Stimulated activated CD8-positive, alpha-beta memory T cell treated with anti-CD3 and anti-CD28 coated beads, Interleukin-2, amount 100 ng/mL, for 48 hours (primary cell): ENCODE measurements at regions not wholly inside any gene's neighbourhood (a gene's known extent, or its start where the extent isn't known, plus 50 kb on each side); places are given as distances from the start of the nearest gene placed in this dataset.

ENCODE experiments used
- DNase-seq, 2 donors: peaks; one replicate each; pipeline ENCODE4 v3.0.0-alpha.2; 2020; ENCODE audit warnings: low read depth in 2 of 2

DNA sequence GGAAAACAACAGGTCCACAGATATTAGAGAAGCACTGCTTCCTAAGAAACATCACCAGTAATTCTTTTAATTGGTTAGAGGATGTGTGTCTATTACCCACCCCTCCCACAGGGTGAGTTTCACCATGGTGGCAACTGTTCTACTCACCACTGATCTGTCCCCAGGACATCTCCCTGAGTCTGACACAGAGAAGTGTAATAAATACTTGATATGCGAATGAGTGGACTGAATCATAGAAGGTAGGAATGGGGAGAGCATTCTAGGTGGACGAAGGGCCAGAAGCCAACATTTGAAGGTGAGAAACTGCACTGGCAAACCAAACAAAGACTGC is 452.7 kb upstream of the PROK2 start:
- no peak for DNase-seq

- DNase-seq, result no peak
Measured at GRCh38 chr3:72234391-72234790, 449.4 kb upstream of the PROK2 start.

DNA sequence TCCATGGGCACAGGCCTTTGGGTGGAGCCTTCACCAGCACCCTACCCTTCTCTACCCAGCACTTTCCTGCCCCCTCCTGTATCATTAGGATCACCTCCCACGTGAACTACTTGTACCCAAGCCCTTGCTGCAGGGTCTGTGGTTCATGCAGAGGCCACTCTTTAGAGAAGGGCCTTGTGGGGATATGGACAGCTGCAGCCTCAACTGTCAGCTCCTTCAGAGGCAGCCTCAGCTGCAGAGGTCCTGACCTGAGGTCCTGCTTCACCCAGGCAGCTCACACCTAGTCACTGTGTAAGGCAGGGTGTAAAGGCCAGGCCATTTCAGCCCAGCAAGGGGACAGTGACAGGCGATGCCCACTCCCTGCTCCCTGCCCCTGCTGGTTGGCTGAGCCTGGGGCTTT is 448.6 kb upstream of the PROK2 start:
- no peak for DNase-seq

DNA sequence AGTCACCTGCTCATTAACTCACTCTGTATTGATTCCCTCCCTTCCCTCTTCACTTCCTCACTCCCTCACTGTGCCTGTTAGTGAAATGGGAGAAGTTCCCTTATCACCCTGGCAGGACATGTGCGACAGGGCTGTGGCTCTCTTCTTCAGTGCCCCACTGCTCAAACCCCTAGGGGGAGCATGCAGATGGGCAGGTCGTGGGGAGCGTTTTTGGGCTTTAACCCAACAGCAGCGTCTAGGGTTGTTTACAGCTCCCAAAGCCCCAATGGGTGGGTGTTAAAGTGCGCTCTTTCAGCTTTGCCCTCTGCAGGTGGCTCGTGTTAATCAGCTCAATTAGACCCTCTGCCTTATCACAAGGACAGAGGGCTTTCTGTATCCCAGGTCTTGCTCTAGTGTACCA is 447.8 kb upstream of the PROK2 start:
- DNase-seq, result no peak

- no peak for DNase-seq
Measured at GRCh38 chr3:72232331-72232730, 447.4 kb upstream of the PROK2 start.

- DNase-seq, result no peak
Measured at GRCh38 chr3:72231439-72232196, 446.7 kb upstream of the PROK2 start.

DNA sequence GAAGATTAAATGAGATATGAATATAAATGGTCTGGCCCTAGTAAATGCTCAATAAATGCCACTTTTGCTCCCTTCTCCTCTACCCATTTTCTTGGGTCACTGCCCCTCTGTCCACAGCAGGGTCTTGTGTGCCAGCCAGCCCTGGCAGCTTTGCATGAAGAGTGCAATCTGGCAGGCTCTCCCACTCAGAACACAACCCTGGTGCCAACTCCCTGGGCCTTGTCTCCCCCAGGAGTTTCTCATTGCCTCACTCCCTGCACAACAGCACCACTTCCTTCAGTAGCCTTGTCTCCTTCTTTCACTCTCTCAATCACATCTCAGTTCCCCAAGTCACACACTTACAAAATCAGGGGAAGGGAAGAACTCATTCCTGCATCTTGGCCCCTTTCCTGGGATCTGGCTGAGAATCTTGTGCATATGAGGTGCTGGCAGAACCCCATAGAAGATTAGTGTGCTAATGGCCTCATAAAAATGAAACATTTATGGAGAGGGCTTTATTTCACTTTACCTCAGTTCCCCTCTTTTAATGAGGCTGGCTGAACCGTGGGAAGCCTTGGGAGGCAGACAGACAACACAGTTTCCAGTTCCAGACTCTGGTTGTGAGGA is 445.9 kb upstream of the PROK2 start:
- no peak for DNase-seq

DNA sequence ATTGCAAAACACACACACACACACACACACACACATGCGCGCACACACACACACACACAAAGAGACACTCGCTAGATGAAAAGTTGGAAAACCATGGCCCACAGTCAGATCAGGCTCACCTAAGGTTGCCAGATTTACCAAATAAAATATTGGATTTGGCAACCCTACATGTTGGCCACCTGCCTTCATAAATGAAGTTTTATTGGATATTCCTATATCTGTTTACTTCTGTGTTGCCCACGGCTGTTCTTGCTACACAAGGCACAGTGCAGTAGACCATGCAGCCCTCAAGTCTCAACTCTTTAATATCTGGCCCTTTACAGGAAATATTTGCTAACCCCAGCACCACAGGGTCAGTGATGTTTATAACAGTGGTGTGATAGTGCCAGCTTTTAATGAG is 445.0 kb upstream of the PROK2 start:
- no peak for DNase-seq

DNA sequence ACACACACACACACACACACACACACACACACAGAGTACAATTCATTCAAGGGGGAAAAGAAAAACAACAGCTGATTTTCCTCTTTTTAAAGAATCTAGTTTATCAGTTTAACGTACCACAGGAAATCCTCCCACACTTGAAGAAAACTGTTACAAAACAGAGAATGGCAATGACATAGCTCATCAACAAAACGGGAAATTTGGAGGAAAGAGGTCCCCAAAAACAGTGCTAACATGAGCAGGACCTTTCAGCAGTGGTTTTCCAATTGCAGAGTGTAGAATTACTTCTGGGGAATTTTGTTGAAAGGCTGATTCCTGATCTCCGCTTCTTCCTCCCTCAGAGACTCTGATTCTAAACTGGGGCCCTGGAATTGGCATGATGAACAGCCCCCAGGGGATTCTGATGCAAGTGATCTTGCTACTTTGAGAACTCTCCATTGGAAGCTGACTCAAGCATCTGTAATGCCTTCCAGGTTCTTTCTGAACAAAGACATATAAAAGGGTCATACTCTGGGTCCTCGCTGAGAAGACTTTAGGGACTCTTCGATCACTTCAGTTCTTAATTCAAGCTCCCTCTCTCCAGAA is 442.6 kb upstream of the PROK2 start:
- DNase-seq, result no peak

GRCh38 chr3:72224804-72225509 is 440.0 kb upstream of the PROK2 start:
- no peak for DNase-seq

- no peak for DNase-seq
Measured at GRCh38 chr3:72223628-72224027, 438.7 kb upstream of the PROK2 start.

DNA sequence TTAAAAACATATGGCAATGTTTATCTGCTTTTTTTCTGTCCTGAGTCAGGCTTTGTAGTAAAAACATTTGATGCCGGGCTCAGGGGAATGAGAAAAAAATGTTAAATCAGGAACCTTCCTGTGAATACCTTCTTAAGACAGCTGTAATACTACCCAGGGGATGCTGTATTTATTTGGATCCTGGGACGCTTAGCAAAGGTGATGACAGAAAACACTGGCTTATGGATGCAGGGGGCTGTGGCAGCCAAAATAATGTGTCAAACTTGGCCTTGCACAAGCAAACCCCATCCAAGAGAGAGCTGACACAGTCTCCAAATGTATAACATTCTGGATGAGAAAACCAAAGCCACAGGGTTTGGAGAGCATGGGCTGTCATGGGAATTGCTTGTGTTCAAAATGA is 438.2 kb upstream of the PROK2 start:
- DNase-seq, result no peak

DNA sequence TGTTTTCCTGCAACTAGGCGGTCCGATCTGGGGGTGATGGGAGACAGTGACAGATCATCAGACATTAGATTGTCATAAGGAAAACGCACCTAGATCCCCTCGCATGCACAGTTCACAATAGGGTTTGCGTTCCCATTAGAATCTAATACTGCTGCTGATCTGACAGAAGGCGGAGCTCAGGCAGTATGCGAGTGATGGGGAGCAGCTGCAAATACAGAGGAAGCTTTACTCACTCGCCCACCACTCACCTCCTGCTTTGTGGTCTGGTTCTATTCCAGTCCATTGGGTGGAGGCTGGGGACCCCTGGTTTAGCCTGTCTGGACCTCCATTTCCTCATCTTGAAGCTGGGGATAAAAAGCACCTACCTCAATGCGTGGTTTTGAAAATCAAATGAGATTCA is 437.5 kb upstream of the PROK2 start:
- no peak for DNase-seq

GRCh38 chr3:72220946-72221345 is 436.0 kb upstream of the PROK2 start:
- no peak for DNase-seq

DNA sequence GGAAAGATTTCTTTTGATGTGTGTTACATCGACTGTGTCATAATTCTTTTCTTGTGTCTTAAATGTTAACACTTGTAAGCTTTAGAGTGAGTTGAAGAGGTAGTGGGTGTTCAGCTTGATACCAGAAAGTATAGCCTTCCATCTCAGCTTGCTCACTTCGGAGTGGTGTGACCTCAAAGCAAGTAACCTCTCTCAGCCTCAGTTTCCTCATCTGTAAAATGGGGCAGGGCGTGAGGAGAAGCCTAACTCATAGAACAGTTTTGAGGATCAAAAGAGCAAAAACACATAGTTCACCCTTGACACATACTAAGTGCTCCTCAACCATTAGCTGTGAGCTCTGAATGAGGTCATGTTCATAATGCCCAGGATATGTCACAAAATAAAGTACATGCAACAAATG is 434.8 kb upstream of the PROK2 start:
- DNase-seq, result no peak

DNA sequence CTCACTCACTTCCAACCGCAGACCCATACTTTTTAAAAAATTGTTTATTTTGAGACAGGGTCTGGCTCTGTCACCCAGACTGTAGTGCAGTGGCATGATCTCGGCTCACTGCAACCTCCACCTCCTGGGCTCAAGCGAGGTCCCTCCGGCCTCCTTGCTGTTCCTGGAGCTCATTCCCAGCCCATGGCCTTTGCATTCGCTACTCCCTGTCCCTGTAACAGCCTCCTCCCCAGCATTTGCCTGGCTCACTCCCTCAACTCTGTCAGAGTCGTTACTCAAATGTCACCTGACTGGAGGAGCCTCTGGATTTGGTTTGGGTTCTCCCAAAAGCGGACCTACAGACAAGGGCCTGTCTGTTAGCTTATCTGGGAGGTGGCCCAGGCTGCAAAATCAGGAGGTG is 432.6 kb upstream of the PROK2 start:
- no peak for DNase-seq

DNA sequence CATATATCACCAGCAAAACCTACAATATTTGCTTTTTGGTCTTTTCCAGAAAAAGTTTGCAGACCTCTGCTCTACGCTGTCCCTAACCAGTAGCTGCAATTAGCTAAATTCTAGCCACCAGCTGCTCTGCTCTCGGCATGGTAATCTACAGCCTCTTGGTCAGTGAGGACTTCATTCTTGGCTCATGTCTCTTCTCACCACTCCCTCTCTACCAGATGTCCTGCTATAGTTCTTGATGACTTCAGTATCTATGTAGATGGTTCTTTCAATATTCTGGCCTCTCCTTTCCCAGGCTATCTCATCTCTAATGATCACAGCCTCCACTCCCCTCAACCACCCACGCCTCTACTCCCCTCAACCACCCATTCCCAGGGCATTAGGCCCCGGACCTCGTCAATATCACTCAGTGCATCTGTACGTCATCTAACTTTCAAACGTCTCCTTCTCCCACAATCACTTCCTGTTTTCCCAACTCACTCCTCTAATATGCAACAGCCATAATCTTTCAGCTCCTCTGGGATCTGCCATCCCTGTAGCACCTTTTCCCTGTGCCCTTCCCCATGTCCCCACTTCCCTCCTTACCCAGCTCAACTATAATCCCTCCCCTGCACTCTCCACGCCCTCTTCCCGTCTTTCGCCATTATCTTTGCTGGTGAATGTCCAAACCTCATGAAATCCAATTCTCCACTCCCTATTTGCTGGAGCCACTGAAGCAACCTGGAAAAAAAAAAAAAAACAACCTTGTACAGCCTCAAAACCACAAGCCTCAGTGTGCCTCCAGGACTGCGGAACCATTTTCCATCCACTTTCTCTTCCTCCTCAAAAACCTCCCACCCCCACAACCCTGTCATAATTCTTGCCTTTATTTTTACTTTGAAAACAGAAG is 429.4 kb upstream of the PROK2 start:
- DNase-seq, result no peak

- DNase-seq, result no peak
Measured at GRCh38 chr3:72213296-72214065, 428.5 kb upstream of the PROK2 start.

GRCh38 chr3:72212396-72212795 is 427.4 kb upstream of the PROK2 start:
- no peak for DNase-seq

DNA sequence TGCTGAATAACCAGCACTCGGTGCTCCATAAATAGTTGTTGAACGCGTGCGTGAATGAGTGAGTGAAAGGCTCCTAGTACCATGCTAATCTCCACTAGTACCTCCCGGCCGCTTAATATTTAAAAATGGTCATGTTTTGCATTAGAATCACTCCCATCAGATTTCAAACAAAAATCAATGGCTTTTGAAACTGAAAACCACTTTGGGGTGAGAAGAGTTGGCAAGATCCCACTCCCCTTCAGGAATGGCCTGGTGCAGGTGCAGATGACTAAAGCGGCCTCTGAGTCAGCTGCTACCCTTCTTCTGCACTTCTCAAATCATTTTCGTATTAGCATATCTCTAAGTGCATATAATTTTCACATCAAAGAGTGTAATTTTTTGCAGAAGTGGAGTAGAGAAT is 425.3 kb upstream of the PROK2 start:
- no peak for DNase-seq

GRCh38 chr3:72205297-72205826 is 420.4 kb upstream of the PROK2 start:
- no peak for DNase-seq
